Aorta (tissue), 5 donors: ENCODE measurements at regions not wholly inside any gene's neighbourhood (a gene's known extent, or its start where the extent isn't known, plus 50 kb on each side); places are given as distances from the start of the nearest gene placed in this dataset.

ENCODE experiments used
- ATAC-seq: fragments of 200-7000 bp; cut with Tn5 transposase; one replicate; pipeline ENCODE4 v1.9.1; 2022; ENCODE audit warnings: moderate library complexity; ENCODE audit not compliant: low FRiP score
- DNase-seq, 2 donors: peaks; one replicate each; pipeline ENCODE4 v3.0.0-alpha.2; 2020
- H3K27ac ChIP-seq, 2 donors: one replicate each; pipeline ENCODE4 v1.5.1; 2013; ENCODE audit warnings: low read length in 2 of 2, mild to moderate bottlenecking in 2 of 2, moderate library complexity in 2 of 2, control low read depth in 1 of 2, inconsistent platforms in 1 of 2, low read depth in 1 of 2
- H3K27me3 ChIP-seq, 2 donors: one replicate each; pipeline ENCODE4 v1.6.1; 2013; ENCODE audit warnings: control low read depth in 1 of 2, low read length in 1 of 2, mild to moderate bottlenecking in 1 of 2, moderate library complexity in 1 of 2; ENCODE audit not compliant: insufficient read depth in 2 of 2, control insufficient read depth in 1 of 2
- H3K36me3 ChIP-seq, 2 donors: one replicate each; pipeline ENCODE4 v1.6.1; 2013; ENCODE audit warnings: control low read depth in 1 of 2, low read length in 1 of 2, mild to moderate bottlenecking in 1 of 2; ENCODE audit not compliant: insufficient read depth in 2 of 2, control insufficient read depth in 1 of 2
- H3K4me1 ChIP-seq, 2 donors: one replicate each; pipeline ENCODE4 v1.6.1; 2013; ENCODE audit warnings: low read length in 2 of 2, control low read depth in 1 of 2, mild to moderate bottlenecking in 1 of 2, moderate library complexity in 1 of 2; ENCODE audit not compliant: insufficient read depth in 2 of 2, control insufficient read depth in 1 of 2
- H3K4me3 ChIP-seq, 2 donors: one replicate each; pipeline ENCODE4 v1.5.1; 2013; ENCODE audit warnings: low read length in 2 of 2, control low read depth in 1 of 2, mild to moderate bottlenecking in 1 of 2
- H3K9me3 ChIP-seq: one replicate; pipeline ENCODE4 v1.6.1; 2013; ENCODE audit warnings: mild to moderate bottlenecking, low read length; ENCODE audit not compliant: control insufficient read depth
- WGBS, 2 donors: extraction: QIAGEN DNeasy Blood & Tissue Kit; methylation state at CpG; one replicate each; pipeline ENCODE4 v1.1.7; 2013; 5-methylcytosine and 5-hydroxymethylcytosine counted together
- intact Hi-C, 2 donors: fragments of 100-400 bp; cut with DNase I; formaldehyde crosslinking; loops; one replicate each; pipeline versions ENCODE4 v1.14.2 to v1.15.0; 2022
- donor health status: healthy with polysubstance abuse.
- donor health status: Bipolar disorder and iron deficiency.
- donor health status: DM: no; HTN: no; CAD: no.
- donor health status: DM: no; HTN: no; CAD: no.
- donor health status: DM: yes; HTN: yes; CAD: no.

GRCh38 chr21:32134441-32135130 is 144.3 kb downstream of the MIS18A start:
- Histone ChIP-seq H3K27me3 (no peaks in the 10 kb centered on the region), H3K9me3 (no peaks in the 10 kb centered on the region), H3K36me3 (no peaks in the 10 kb centered on the region), H3K4me3 (no peak overlapping the region), H3K27ac (no peak overlapping the region), H3K4me1 (no peaks in the 10 kb centered on the region)
- ATAC-seq: no peak
- no peak for DNase-seq
- intact Hi-C loops: loop anchor here in 1 of 2 donors (5.0 to 10.0 kb wide), 2 partner anchors 123 to 270 kb away; no protein-coding TSS in a partner anchor
- 79 to 80% methylated on average over 11 of the region's 11 CpGs for WGBS, 2 donors

DNA sequence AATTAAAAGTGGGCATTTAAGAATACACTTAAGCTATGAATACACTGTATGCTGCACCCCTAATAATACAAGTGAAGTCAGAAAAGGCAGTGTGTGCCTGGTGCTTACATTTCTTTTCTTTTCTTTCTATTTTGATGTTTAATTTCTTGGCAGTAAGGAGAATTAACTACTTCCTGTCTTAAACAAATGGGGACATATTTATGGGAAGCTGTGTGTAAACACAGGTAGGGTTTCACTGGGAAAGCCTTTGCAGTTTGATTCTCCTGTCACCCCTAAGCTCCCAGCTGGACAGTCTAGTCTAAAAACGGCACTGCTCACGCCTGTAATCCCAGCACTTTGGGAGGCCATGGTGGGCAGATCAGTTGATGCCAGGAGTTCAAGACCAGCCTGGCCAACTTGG is 146.0 kb downstream of the MIS18A start:
- ATAC-seq (no peak), DNase-seq (no peak)
- no peak overlapping the region for H3K4me3 ChIP-seq
- no peaks in the 10 kb centered on the region for H3K27me3 ChIP-seq
- WGBS, 2 donors: 84 to 86% methylated on average over 2 of the region's 2 CpGs
- H3K36me3 ChIP-seq: no peaks in the 10 kb centered on the region
- no peaks in the 10 kb centered on the region for H3K4me1 ChIP-seq
- intact Hi-C loops: loop anchor here in 1 of 2 donors (10.0 kb wide), 1 partner anchor 268 kb away; no protein-coding TSS in a partner anchor
- H3K9me3 ChIP-seq: peaks cover 4% of the 10 kb centered on the region
- no peak overlapping the region for H3K27ac ChIP-seq

DNA sequence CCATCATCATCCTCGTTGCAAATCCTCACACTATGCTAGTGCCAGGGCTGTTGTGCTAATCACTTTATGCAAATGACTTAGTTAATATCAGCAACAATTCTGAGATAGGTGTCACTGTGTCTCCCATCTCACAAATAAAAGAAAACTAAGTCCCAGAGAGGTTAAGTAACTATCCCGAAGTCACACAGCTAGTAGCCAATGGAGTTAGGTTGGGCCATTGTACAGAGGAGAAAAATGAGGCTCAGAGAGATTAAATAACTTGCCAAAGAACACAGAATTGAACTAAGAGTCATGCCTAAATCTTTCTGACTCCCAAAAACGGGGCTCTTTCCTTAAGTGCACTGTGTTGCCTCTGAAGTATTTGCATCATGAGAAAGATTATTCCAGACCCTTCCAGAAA is 146.4 kb downstream of the MIS18A start:
- Histone ChIP-seq H3K36me3 (no peaks in the 10 kb centered on the region), H3K27me3 (no peaks in the 10 kb centered on the region), H3K9me3 (peaks cover 4% of the 10 kb centered on the region), H3K27ac (no peak overlapping the region), H3K4me3 (no peak overlapping the region), H3K4me1 (no peaks in the 10 kb centered on the region)
- ATAC-seq (no peak), DNase-seq (no peak)
- 59 to 63% methylated on average over 3 of the region's 3 CpGs for WGBS, 2 donors
- intact Hi-C loops: loop anchor here in 1 of 2 donors (10.0 kb wide), 1 partner anchor 268 kb away; no protein-coding TSS in a partner anchor

- no peak for DNase-seq
- H3K4me1 ChIP-seq: no peaks in the 10 kb centered on the region
- WGBS, 2 donors: 53 to 55% methylated on average over 5 of the region's 5 CpGs
- no peaks in the 10 kb centered on the region for H3K36me3 ChIP-seq
- peaks cover 4% of the 10 kb centered on the region for H3K9me3 ChIP-seq
- intact Hi-C loops: loop anchor here in 1 of 2 donors (10.0 kb wide), 1 partner anchor 267 kb away; no protein-coding TSS in a partner anchor
- no peaks in the 10 kb centered on the region for H3K27me3 ChIP-seq
- H3K4me3 ChIP-seq: no peak overlapping the region
- ATAC-seq: no peak
- H3K27ac ChIP-seq: no peak overlapping the region
Measured at GRCh38 chr21:32131960-32132359, 146.9 kb downstream of the MIS18A start.

DNA sequence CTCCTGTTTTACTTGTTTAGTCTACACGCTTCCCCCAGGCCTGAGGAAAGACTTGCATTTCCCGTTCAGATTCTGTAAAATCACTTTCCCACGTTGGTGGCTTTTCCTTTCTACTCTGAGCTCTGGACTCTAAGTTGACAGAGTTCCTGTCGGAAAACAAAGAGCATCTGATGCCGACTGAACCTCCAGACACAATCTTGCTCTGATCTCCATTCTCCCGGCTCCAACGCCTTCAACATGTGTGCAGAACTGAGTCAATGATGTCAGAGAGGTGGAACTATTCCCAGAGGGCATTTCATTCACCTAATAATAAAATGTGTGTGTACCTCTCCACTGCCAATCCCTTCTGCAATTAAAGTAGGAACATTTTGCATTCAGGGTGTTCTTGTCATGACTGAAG is 147.7 kb downstream of the MIS18A start:
- no peak for DNase-seq

GRCh38 chr21:32130031-32130891 is 148.6 kb downstream of the MIS18A start:
- H3K9me3 ChIP-seq: peaks cover 4% of the 10 kb centered on the region
- no peak overlapping the region for H3K27ac ChIP-seq
- H3K4me3 ChIP-seq: no peak overlapping the region
- no peaks in the 10 kb centered on the region for H3K36me3 ChIP-seq
- no peaks in the 10 kb centered on the region for H3K4me1 ChIP-seq
- WGBS, 2 donors: 82 to 87% methylated on average over 5 of the region's 5 CpGs
- DNase-seq: no peak
- ATAC-seq: no peak
- no peaks in the 10 kb centered on the region for H3K27me3 ChIP-seq
- intact Hi-C loops: loop anchor here in 1 of 2 donors (10.0 kb wide), 1 partner anchor 265 kb away; no protein-coding TSS in a partner anchor

More for the DNA sequence above, 147.7 kb downstream of the MIS18A start:
- H3K27ac ChIP-seq: no peak overlapping the region
- intact Hi-C loops: loop anchor here in 1 of 2 donors (10.0 kb wide), 1 partner anchor 266 kb away; no protein-coding TSS in a partner anchor
- H3K36me3 ChIP-seq: no peaks in the 10 kb centered on the region
- no peaks in the 10 kb centered on the region for H3K4me1 ChIP-seq
- 79 to 82% methylated on average over 7 of the region's 7 CpGs for WGBS, 2 donors
- no peak for ATAC-seq
- peaks cover 4% of the 10 kb centered on the region for H3K9me3 ChIP-seq
- H3K4me3 ChIP-seq: no peak overlapping the region
- no peaks in the 10 kb centered on the region for H3K27me3 ChIP-seq

DNA sequence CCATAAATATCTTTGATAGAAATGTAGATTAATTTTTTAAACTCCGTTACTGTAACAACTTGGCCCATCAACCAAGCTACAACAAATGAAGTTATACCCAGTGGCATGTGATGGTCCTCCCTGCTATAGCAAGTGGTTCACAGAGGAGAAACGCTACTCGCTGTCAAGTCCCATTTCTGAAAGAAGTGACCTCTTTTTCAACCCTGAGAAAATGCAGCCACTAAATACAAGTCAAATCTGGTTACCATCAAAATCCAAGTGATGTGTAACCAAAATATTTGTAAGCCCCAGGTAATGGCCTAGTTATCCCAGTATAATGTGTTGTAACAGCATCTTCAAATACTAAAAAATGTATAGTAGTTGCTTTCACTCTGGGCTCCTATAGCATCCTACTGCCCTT is 151.8 kb downstream of the MIS18A start:
- H3K27me3 ChIP-seq: peaks cover 0 to 2% of the 10 kb centered on the region in 2 donors
- no peak overlapping the region for H3K27ac ChIP-seq
- H3K4me3 ChIP-seq: no peak overlapping the region
- ATAC-seq (no peak), DNase-seq (no peak)
- no peaks in the 10 kb centered on the region for H3K4me1 ChIP-seq
- 70 to 84% methylated on average over 3 of the region's 3 CpGs for WGBS, 2 donors
- intact Hi-C loops: no loop called here
- peaks cover 7% of the 10 kb centered on the region for H3K9me3 ChIP-seq
- no peaks in the 10 kb centered on the region for H3K36me3 ChIP-seq

- Histone ChIP-seq H3K9me3 (peaks cover 7% of the 10 kb centered on the region), H3K4me3 (no peak overlapping the region), H3K27me3 (peaks cover 0 to 3% of the 10 kb centered on the region in 2 donors), H3K4me1 (no peaks in the 10 kb centered on the region), H3K36me3 (no peaks in the 10 kb centered on the region), H3K27ac (no peak overlapping the region)
- 65 to 69% methylated on average over 2 of the region's 2 CpGs for WGBS, 2 donors
- ATAC-seq (no peak), DNase-seq (no peak)
- intact Hi-C loops: no loop called here
Measured at GRCh38 chr21:32122082-32122481, 156.8 kb downstream of the MIS18A start.
